IPS-18c (cell line): ENCODE measurements at regions not wholly inside any gene's neighbourhood (a gene's known extent, or its start where the extent isn't known, plus 50 kb on each side); places are given as distances from the start of the nearest gene placed in this dataset.

Experiments
- H3K4me3 ChIP-seq: 2 replicates; pipeline ENCODE4 v1.7.0; 2013; ENCODE audit warnings: low read depth, mild to moderate bottlenecking, low read length, moderate library complexity; ENCODE audit not compliant: insufficient read depth
- H3K9me3 ChIP-seq: one replicate; pipeline ENCODE4 v1.6.1; 2013; ENCODE audit warnings: mild to moderate bottlenecking, low read length, moderate library complexity; ENCODE audit not compliant: control insufficient read depth, insufficient read depth

DNA sequence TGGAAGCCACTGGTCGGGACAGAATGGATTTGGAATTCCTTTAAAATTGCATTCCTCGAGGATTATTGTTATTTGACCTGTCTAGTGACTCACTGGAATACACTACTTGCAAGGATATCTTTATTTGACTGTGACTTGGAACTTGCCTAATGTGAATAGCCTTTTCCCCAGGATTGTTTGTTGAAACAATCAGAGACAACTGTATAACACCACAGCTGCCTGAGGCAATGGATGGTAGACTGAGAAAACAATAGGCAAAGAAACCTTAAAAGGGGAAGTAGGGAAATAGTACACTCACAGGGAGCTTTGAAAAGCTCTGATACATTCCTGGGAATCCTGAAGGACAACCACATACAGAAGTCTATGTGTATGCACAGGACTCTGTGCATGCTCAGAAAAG lies 465.3 kb downstream of the BMP2 start:
- Histone ChIP-seq H3K4me3 (no peak overlapping the region), H3K9me3 (peaks cover 3% of the 10 kb centered on the region)

DNA sequence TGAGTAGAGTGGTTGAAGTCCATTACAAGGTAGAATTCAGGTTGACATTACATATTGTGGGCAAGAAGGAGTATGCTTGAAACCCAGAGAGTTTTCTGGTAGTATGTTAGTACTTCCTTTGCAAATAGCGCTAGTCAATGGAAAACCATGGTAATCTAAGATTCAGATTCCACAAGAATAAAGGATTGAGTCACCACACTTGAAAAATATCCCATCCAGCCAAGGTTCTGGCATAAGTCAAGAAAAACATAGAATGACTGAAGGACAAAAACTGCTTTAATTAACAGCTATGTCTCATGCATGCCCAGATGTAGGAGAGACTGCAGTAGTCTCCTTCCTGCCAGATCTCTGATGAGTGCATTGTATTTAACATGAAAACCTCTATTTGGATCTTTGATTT lies 469.8 kb downstream of the BMP2 start:
- Histone ChIP-seq H3K4me3 (no peak overlapping the region), H3K9me3 (peaks cover 3% of the 10 kb centered on the region)

- H3K9me3 ChIP-seq = no peaks in the 10 kb centered on the region
These were observed 473.0 kb downstream of the BMP2 start for GRCh38 chr20:7240490-7240889.

DNA sequence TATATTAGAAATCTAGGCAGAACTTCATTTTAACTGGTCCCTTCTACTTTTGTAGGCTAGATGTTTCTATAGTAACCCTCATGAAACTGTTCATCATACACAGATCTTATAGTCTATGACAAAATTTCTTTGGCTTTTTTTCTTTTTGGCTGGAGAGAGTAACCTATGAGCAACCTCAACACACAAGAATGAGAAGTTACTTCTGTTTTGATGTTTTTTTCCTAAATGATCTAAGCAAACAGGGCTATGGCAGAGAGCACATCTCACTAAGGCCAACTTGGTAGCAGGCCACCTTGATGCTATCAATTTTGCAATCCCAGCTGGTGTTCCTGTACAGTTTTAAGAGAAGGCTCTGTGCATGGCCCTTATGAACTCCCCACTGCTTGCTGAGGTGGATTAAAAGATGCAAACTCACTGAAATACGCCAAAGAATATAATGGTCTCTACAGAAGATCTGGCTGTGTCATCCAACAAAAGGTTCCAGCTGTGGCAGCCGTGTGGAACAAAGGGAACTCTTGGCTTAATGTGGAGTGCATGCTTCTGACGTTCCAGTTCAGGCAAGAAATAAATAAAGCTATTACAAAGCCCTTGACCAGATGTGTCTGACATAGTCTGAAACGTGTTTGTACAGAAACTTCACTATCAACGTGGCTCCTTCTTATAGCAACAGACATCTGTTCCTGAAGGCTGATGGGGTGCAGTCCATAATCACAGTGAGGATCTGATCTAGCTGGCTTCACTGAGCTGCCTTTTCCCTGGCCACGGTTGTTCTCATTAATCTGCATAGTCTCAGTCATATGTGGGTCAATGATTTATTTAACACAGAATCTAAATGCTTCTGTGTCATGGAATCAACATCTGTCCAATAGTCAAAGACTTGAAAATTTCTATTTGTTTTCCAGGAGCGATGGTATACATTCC lies 481.1 kb downstream of the BMP2 start:
- no peak overlapping the region for H3K4me3 ChIP-seq

More at GRCh38 chr20:7240490-7240889, 473.0 kb downstream of the BMP2 start:
- H3K4me3 ChIP-seq = no peak overlapping the region

GRCh38 chr20:7250337-7250736 lies 482.9 kb downstream of the BMP2 start:
- Histone ChIP-seq H3K4me3 (no peak overlapping the region), H3K9me3 (no peaks in the 10 kb centered on the region)

More for the DNA sequence above, 481.1 kb downstream of the BMP2 start:
- H3K9me3 ChIP-seq = no peaks in the 10 kb centered on the region

- Histone ChIP-seq H3K9me3 (no peaks in the 10 kb centered on the region), H3K4me3 (no peak overlapping the region)
These were observed 489.6 kb downstream of the BMP2 start for GRCh38 chr20:7257099-7257498.

GRCh38 chr20:7257692-7258466 lies 490.4 kb downstream of the BMP2 start:
- Histone ChIP-seq H3K4me3 (no peak overlapping the region), H3K9me3 (no peaks in the 10 kb centered on the region)

- Histone ChIP-seq H3K9me3 (no peaks in the 10 kb centered on the region), H3K4me3 (no peak overlapping the region)
These were observed 495.3 kb downstream of the BMP2 start for GRCh38 chr20:7262803-7263202.

- Histone ChIP-seq H3K4me3 (no peak overlapping the region), H3K9me3 (no peaks in the 10 kb centered on the region)
These were observed 496.7 kb downstream of the BMP2 start for GRCh38 chr20:7264137-7264536.

- no peaks in the 10 kb centered on the region for H3K9me3 ChIP-seq
These were observed 502.0 kb downstream of the BMP2 start for GRCh38 chr20:7269452-7269851.

GRCh38 chr20:7272512-7272911 lies 505.0 kb downstream of the BMP2 start:
- H3K4me3 ChIP-seq = no peak overlapping the region
- no peaks in the 10 kb centered on the region for H3K9me3 ChIP-seq

More at GRCh38 chr20:7269452-7269851, 502.0 kb downstream of the BMP2 start:
- H3K4me3 ChIP-seq = no peak overlapping the region

DNA sequence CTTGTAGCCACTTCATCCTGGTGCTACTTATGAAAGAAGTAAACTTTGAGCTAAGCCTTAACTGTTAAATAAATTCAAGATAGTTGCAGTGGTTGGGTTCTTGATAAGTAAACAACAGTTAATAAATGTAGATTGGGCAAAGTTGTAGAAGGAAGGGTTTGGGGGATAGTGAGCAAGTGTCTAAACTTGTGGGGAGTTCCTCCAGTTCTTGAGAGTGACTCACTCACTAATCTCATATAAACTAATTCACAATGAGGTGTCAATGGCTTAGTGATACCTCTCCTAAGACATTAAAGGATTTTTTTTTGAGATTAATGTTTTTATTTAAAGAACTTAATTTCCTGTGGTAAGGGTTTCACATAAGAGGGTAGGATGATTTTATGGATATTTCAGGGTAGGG lies 507.4 kb downstream of the BMP2 start:
- Histone ChIP-seq H3K4me3 (no peak overlapping the region), H3K9me3 (no peaks in the 10 kb centered on the region)

- no peak overlapping the region for H3K4me3 ChIP-seq
- H3K9me3 ChIP-seq = no peaks in the 10 kb centered on the region
These were observed 508.3 kb downstream of the BMP2 start for GRCh38 chr20:7275645-7276237.

GRCh38 chr20:7285918-7286556 lies 518.6 kb downstream of the BMP2 start:
- H3K4me3 ChIP-seq = no peak overlapping the region

GRCh38 chr20:7291323-7291943 lies 523.9 kb downstream of the BMP2 start:
- no peaks in the 10 kb centered on the region for H3K9me3 ChIP-seq
- no peak overlapping the region for H3K4me3 ChIP-seq

More at GRCh38 chr20:7285918-7286556, 518.6 kb downstream of the BMP2 start:
- no peaks in the 10 kb centered on the region for H3K9me3 ChIP-seq

DNA sequence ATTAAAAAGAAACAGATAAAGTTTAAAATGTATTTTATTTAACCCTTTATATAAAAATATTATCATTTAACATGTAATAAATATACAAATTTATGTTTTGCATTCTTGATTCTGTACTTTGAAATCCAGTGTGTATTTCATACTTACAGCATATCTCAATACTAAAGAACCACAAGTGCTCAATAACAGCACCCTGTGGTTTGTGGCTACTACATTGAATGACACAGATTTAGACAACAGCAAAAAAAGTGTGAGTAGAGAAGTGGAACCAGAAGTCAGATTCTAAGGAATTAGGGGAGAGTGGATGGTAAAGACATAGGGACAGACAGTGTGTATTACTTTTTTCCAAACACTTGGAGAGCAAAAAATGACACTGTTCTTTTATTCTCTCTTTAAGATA lies 524.5 kb downstream of the BMP2 start:
- Histone ChIP-seq H3K9me3 (no peaks in the 10 kb centered on the region), H3K4me3 (no peak overlapping the region)

DNA sequence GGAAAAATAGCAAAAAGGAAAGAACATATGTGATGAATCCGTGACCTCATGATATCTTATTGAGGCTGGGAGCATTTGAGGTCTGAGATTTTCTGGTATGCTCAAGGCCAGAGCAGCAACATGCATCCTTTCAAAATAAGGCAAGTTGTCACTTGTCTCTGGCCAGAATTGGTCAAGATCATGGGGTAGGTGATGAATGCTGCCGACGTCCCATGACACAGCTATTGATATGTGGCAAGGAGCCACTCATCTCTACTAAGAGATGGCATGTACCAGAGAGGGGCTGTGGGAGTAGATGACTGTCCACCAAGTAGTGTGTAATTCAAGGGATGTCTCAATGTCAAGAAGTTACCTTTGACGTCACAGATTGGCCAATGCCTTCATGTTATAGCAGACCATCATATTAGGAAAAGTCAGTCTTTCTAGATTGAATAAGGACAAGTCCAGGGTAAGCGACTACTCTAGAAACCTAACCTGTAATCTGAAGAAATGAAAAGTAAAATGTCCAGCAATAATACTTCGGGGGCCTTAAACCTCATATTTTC lies 527.4 kb downstream of the BMP2 start:
- no peaks in the 10 kb centered on the region for H3K9me3 ChIP-seq
- no peak overlapping the region for H3K4me3 ChIP-seq
